NCI-H128 (cell line): ENCODE measurements at regions not wholly inside any gene's neighbourhood (a gene's known extent, or its start where the extent isn't known, plus 50 kb on each side); places are given as distances from the start of the nearest gene placed in this dataset.

Experiments
- DNase-seq: peaks from one replicate; lab custom pipeline; 2025; ENCODE audit not compliant: unreplicated experiment; lab: John Stamatoyannopoulos, UW

DNA sequence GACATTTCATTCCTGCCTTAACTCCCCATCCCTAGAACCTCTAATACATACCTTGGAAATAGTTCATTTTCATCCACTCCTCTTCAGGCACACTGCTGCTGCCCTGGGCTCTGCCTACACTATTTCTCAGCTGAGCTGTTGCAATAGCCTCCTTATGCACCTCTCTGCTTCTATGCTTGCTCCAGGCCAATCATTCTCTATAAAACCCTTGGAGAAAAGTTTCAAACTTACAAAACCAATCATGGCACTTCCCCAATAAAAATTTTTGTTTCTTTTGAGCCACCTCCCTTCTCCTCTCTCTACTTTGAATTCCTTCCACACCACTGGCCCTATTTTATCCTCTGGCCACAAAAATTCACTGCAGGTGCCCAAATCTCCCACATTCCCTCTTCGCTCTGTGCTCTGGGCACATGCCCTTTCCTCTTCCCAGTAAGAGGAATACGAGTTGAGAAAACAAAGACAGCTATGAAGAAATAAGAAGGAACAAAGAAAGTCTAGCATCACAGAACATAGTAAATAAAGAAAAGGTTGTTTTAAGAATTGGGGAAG, 301.4 kb downstream of the ELAVL2 start:
- DNase-seq = no peak

GRCh38 chr9:23526806-23527205, 299.2 kb downstream of the ELAVL2 start:
- DNase-seq = no peak

GRCh38 chr9:23532282-23532681, 293.8 kb downstream of the ELAVL2 start:
- DNase-seq = no peak

GRCh38 chr9:23537192-23538066, 288.6 kb downstream of the ELAVL2 start:
- DNase-seq = no peak

DNA sequence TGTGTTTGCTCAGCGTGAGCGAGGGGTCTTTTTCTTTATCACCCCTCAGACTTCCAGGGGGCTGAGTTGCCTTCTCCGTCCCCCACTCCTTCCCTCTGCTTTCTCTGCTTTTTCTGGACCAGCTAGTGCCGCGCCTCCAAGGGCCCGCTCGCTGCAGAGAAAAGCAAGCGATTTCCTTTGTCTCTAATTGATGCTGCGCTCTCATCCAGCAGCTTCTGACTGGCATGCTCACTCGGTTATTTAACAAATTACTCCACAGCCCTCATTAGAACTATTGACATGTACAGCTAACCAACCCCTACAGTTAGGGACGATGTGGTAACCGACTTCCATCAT, 288.0 kb downstream of the ELAVL2 start:
- no peak for DNase-seq

DNA sequence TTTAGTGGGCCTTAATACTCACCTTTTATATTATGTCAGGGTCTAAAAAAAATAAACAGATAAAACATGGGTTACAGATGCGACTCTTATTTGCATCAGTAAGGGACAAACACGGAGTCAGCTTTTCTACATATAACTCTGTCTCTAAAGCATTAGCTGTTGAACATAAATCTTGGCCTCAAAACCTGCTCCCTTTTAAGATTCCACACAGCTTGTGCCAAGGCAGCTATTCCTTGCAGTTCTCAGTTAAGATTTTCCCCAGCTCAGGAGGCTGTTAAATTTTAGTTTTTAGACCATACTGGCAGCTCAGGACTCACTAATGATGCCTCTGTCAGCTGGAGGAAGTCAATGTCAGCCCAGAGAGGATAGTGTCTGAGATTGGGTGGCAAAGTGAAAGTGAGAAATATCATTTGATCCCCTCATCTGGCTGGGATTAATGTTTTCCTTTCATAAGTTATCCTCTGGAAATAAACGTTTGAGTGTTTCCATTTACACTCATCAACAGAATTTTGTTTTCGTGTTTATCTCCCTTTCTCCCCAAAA, 287.5 kb downstream of the ELAVL2 start:
- DNase-seq = no peak

DNA sequence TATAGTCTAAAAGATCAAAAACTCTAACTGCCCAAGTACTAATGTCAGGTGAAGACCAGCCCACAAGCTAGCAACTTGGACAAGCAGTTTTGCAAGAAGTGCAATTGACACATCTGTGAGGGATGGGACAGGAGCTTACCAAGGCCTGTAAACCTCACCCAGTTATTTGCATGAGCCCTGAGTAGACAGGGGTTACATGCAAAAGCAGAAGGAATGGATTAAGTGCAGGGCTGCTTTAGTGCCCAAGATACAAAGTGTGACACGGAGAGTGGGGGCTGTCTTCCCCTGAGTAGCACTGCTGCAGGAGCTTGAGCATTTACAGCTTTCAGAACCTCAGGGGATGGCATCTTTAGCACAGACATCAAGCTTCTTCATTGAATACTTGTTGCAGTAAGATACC, 286.7 kb downstream of the ELAVL2 start:
- no peak for DNase-seq

GRCh38 chr9:23541976-23542375, 284.1 kb downstream of the ELAVL2 start:
- DNase-seq = no peak

DNA sequence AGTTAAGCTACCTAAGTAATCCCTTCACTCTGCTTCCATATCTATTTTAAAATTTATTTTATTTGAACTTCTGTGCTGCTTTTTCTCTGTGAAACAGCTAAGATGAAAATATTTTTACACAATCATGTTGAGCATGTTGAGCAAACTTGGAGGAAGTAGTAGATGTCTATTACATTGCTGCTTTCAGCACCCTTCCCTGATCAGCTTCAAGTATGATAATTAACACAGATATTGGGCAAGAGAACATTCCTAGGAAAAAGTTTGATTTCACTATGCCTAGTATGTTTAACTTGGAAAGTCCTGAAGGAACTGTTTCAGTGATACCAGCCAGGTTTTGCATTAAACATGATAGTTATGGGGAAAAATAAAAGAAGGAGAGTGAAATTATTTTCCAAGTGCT, 283.6 kb downstream of the ELAVL2 start:
- no peak for DNase-seq

GRCh38 chr9:23542927-23543326, 283.1 kb downstream of the ELAVL2 start:
- DNase-seq = no peak

DNA sequence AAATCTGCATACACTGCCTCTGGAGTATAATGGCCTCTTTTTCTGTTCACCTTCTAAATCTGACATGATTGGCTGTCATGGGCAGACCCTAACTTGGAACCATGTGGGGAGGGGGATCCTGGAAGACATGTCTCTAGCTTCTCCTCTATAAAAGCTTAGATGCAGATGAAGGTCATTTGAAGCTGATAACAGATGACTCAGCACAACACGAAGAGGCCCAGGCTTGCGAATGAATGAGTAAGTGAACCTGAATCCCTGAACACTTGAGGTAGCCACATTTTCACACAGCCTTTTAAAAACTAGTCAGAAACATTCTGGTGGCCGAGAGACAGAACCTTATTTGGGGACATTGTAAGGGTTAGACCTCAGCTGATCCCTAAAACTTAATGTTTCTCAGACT, 282.6 kb downstream of the ELAVL2 start:
- DNase-seq = no peak

- no peak for DNase-seq
Observed at GRCh38 chr9:23545728-23546127, 280.3 kb downstream of the ELAVL2 start.

DNA sequence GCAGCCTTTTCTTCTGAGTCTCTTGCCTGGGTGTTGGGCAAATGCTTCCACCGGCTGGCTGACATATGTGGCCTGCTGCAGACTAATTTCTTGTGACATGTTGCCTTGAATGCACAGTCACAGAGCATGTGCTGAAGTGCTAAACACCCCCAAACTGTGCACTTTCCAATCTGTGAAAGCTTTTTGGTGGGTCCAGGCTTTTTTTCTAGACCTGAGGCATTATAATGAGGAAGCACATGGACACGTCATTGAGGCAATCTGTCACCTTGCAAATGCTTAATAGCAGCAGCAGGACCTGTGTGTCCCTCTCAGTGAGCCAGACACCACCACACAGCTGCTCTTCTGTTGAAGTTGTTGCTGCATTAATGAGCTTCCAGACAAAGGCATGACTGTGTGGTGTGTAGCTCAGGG, 274.7 kb downstream of the ELAVL2 start:
- DNase-seq = no peak

DNA sequence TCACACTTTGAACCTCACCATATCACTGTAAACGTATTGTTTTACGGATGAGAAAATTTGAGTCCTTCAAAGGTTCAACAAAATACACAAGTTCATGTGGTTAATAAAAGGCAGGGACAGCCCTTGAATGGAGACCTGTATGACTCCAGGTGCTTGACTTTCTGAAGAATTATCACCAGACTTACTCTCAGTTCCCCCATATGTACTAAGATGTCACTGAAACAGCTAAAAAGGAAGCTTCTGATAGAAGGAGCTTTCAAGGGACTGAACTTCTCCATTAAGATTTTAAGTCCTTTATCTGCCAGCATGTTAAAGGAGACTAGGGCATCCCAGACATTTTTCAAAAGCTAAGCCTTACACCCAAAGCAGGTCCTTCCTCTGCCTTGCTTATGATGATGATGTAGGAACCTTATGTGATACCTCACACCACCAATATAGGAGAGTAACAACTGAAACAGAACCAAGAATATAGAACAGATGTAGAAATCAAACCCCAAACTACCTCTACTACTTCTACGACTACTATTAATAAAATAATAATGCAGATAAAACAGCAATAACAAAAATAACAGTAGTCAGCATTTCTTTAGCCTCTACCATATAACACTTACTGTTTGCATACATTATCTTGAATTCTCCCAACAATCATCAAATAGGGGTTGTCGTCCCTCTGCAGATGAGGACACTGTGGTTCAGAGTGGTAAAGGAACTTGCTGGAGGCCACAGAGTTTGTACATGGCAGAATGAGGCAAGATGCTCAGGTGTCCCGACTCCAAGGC, 273.9 kb downstream of the ELAVL2 start:
- DNase-seq = no peak

DNA sequence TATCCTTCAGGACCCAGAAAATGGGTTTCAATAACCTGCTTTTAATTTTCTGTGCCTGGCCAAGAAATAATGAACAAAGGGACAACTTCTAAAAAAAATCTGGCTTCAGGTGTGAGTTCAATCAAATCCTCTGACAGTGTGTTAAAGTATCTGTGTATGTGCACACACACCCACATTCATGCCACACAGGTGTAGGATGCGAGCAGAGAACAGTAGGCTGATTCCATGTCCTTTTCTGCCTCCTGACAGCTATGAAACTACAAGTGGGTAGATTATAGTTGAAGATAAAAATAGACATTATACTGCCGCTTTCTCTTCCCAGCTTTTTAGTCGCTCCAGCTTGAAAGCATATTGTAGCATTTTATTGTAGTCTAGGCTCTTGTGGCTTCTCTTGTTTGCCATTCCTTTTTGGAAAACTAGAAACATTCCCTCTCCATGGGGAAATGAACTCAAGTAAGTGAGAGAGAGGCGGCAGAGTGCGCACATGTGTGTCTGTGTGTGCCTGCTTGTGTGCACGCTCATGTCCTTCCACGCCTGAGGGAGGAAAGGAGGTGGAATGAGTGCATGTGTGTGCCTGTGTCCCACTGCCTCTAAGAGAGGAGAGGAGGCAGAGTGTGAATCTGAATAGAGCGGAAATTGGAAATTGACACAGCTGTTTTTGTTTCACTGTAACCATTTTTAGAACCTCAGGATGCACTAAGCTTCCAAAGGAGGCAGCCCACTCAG, 273.0 kb downstream of the ELAVL2 start:
- no peak for DNase-seq

DNA sequence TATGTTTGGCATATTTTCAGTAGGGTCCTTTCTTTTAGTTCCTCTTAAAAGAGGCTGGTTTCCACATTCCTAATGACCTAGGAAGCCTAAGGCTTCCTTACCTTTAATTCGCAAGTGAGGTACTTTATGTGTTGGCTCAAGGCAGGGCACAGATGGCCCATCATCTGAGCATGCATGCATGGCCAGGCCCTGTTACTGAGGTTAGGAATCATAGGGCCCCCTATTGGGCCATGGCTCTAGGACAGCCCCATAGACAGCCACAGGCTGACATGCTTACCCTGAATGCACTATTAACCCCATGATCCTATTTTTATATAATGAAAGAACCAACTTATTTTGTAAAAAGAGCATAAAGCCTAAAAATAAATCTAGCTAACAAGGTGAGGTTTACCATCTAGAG, 271.4 kb downstream of the ELAVL2 start:
- DNase-seq = no peak

- DNase-seq = no peak
Observed at GRCh38 chr9:23555851-23556250, 270.2 kb downstream of the ELAVL2 start.

DNA sequence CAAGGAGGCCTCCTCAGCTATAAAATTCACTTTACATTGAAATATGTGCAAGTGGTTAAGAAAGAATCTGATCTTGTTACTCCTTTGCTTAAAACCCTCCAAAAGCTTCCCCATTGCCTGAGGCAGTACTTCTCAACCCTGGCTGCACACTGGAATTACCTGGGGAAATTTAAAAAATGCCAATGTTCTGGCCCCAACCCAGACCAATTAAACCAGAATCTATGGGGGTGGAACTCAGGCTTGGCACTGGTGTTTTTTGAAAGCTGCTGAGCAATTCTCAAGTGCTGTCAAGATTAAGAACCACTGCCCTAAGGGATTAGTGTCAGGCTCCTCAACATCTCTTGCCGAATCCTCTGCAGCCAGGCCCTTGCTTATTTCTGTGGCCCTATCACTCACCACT, 269.6 kb downstream of the ELAVL2 start:
- DNase-seq = no peak

GRCh38 chr9:23557689-23558088, 268.4 kb downstream of the ELAVL2 start:
- DNase-seq = no peak

DNA sequence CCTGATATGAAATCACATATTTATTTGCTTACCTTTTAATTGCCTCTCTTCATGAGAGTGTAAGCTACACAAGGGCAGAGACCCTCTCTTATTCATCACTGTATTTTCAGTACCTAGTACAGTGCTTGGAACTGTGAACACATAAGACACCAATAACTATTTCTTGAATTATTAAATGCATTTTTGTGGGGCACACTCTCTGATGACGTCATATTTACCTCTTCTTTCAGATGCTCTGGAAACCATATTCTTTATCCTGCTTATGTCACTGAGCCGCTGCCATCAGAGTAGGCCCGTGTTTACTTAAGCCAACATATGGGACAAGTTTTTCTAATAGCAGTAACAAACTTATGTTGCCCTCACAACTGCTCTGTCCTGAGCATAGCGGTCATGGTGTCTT, 266.5 kb downstream of the ELAVL2 start:
- DNase-seq = no peak

- no peak for DNase-seq
Observed at GRCh38 chr9:23563517-23563916, 262.5 kb downstream of the ELAVL2 start.
